ENCODE measurements at regions not wholly inside any gene's neighbourhood (a gene's known extent, or its start where the extent isn't known, plus 50 kb on each side); places are given as distances from the start of the nearest gene placed in this dataset.

DNA sequence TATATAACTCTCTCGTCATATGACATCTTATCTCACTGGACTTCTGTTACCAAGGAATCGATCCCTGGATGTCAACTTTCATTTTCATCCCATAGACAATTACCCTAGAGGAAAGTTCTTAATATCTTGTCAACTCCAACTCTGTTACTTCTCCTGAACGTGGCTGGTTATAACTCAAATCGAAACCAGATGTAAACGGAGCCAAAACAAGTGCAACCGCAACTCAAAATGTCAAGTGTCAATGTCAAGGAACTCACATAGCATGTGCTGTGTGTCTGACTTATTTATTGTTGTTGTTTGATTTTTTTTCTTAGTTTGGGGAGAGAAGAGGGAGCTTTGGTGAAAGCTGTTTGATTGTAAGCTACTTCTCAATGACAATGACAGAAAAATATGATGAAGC, 108.6 kb downstream of the VIP start:
- no TSS peak for BruUV-seq (replicated peaks)
- no peaks in the 10 kb centered on the region for H4K20me1 ChIP-seq (ENCODE audit: insufficient read depth)
- ChIA-PET POLR2A (ENCODE audit: unreplicated experiment) (no interaction called here), CTCF (no interaction called here)
- no peak for TF ChIP-seq EZH2 (IDR thresholded peaks at IDR 0.05; ENCODE audit: low read depth)
- TF ChIP-seq, protein P1, sequence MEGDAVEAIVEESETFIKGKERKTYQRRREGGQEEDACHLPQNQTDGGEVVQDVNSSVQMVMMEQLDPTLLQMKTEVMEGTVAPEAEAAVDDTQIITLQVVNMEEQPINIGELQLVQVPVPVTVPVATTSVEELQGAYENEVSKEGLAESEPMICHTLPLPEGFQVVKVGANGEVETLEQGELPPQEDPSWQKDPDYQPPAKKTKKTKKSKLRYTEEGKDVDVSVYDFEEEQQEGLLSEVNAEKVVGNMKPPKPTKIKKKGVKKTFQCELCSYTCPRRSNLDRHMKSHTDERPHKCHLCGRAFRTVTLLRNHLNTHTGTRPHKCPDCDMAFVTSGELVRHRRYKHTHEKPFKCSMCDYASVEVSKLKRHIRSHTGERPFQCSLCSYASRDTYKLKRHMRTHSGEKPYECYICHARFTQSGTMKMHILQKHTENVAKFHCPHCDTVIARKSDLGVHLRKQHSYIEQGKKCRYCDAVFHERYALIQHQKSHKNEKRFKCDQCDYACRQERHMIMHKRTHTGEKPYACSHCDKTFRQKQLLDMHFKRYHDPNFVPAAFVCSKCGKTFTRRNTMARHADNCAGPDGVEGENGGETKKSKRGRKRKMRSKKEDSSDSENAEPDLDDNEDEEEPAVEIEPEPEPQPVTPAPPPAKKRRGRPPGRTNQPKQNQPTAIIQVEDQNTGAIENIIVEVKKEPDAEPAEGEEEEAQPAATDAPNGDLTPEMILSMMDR (conservative IDR thresholded peaks at IDR 0.05), result no peak
- H3K79me2 ChIP-seq (ENCODE audit: low read depth), result no peaks in the 10 kb centered on the region
- H3K4me2 ChIP-seq, result peak overlapping the region; percentile 35
- intact Hi-C loops (cut with micrococcal nuclease; ENCODE audit: unreplicated experiment), result no loop called here
- no peaks in the 10 kb centered on the region for H3K4me1 ChIP-seq (replicated peaks; ENCODE audit: insufficient read depth)
- no peak overlapping the region for H3K27ac ChIP-seq
- 0 out of 2 replicates have a peak overlapping the region, but pooled peaks have one; percentile 18 for H2AFZ ChIP-seq
- DNase-seq, result no peak
- H3K9me3 ChIP-seq (ENCODE audit: insufficient read depth, low read depth), result no peaks in the 10 kb centered on the region
- H3K9me2 ChIP-seq (ENCODE audit: insufficient read depth), result no peaks in the 10 kb centered on the region
- no peaks in the 10 kb centered on the region for H3F3A ChIP-seq (ENCODE audit: insufficient read depth, low read depth)
- no peaks in the 10 kb centered on the region for H3K27me3 ChIP-seq (ENCODE audit: insufficient read depth, low read depth)
- H3K36me3 ChIP-seq (ENCODE audit: low read depth), result no peaks in the 10 kb centered on the region
- no peak overlapping the region for H3K4me3 ChIP-seq

DNA sequence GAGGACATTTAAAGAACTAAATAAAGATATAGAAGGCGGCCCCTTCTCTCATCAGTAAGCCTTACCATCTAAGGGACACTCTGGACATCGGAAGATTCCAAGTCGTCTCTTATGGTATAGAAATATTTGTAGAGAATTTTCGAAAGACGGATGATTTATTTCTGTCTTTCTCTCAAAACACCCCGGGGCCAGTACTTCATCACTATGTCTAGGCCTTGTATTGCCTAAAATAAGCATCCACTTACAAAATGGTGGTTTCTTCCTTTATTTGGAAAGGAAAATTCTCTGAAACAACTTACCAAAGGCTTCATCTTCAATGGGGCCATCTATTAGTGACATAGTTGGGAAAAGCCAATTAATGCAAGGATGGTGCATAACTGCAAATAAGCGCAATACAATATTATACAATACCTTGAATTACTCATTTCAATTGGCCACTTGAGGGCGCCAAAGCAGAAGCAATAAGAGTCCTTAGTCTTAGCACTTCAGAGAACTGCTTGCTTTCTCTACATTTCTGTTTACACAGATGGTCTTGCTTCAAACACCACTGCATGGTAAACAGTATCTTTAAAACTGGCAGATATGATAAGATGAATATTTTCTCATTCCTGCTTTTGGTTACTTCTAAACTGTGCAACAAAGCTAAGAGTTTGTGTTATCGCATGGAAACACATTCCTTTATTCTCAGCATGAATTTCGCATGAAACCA, 113.2 kb downstream of the VIP start:
- no peaks in the 10 kb centered on the region for H3K9me3 ChIP-seq (ENCODE audit: insufficient read depth, low read depth)
- no peak overlapping the region for H3K4me2 ChIP-seq
- no peaks in the 10 kb centered on the region for H3K4me1 ChIP-seq (replicated peaks; ENCODE audit: insufficient read depth)
- TF ChIP-seq EZH2 (IDR thresholded peaks at IDR 0.05; ENCODE audit: low read depth), result no peak
- TF ChIP-seq, protein P1 (conservative IDR thresholded peaks at IDR 0.05), result peak; percentile 84
- H3K9me2 ChIP-seq (ENCODE audit: insufficient read depth), result no peaks in the 10 kb centered on the region
- H2AFZ ChIP-seq, result no peak overlapping the region
- H3K4me3 ChIP-seq, result no peak overlapping the region
- ChIA-PET POLR2A (ENCODE audit: unreplicated experiment) (no interaction called here), CTCF (no interaction called here)
- H4K20me1 ChIP-seq (ENCODE audit: insufficient read depth), result no peaks in the 10 kb centered on the region
- intact Hi-C loops (cut with micrococcal nuclease; ENCODE audit: unreplicated experiment), result loop anchor here (1.0 to 5.0 kb wide), 3 partner anchors 85 to 449 kb away; no protein-coding TSS in a partner anchor
- H3K79me2 ChIP-seq (ENCODE audit: low read depth), result no peaks in the 10 kb centered on the region
- peak in 1 of 2 experiments; percentile 29 for DNase-seq
- BruUV-seq (replicated peaks), result no TSS peak
- no peaks in the 10 kb centered on the region for H3F3A ChIP-seq (ENCODE audit: insufficient read depth, low read depth)
- H3K27ac ChIP-seq, result no peak overlapping the region
- no peaks in the 10 kb centered on the region for H3K36me3 ChIP-seq (ENCODE audit: low read depth)
- H3K27me3 ChIP-seq (ENCODE audit: insufficient read depth, low read depth), result no peaks in the 10 kb centered on the region

DNA sequence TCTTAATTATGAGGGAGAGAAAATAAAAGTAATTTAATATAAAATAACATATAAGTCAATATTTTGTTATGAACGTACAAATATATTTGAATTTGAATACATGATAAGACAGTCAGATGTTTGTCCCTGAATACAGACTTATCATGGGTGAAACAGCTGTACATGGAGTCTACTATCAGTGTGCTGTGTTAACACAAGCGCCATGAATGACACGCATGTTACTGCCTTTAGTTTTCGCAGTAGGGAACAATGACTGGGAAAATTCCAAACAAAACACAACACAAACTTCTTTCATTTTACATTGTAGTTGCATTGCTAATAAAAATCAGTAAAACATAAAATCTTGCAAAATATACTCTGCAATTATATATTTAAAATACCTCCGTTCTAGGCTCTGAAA, 108.6 kb downstream of the FBXO5 start:
- Histone ChIP-seq H2AFZ (no peak overlapping the region), H4K20me1 (ENCODE audit: insufficient read depth) (no peaks in the 10 kb centered on the region), H3K9me3 (ENCODE audit: insufficient read depth, low read depth) (no peaks in the 10 kb centered on the region; the same call in 1 of the 2 replicates), H3K4me3 (no peak overlapping the region), H3K4me2 (no peak overlapping the region), H3F3A (ENCODE audit: insufficient read depth, low read depth) (no peaks in the 10 kb centered on the region), H3K36me3 (ENCODE audit: low read depth) (no peaks in the 10 kb centered on the region), H3K79me2 (ENCODE audit: low read depth) (no peaks in the 10 kb centered on the region), H3K4me1 (replicated peaks; ENCODE audit: insufficient read depth) (0 out of 2 replicates have a peak, but pooled peaks cover under 1% of the 10 kb centered on the region), H3K9me2 (ENCODE audit: insufficient read depth) (no peaks in the 10 kb centered on the region), H3K27me3 (ENCODE audit: insufficient read depth, low read depth) (no peaks in the 10 kb centered on the region), H3K27ac (no peak overlapping the region)
- no peak for DNase-seq
- no TSS peak for BruUV-seq (replicated peaks)
- intact Hi-C loops (cut with micrococcal nuclease; ENCODE audit: unreplicated experiment), result no loop called here
- POLR2A ChIA-PET (ENCODE audit: unreplicated experiment), result no interaction called here
- CTCF ChIA-PET, result no interaction called here
- no peak for TF ChIP-seq EZH2 (IDR thresholded peaks at IDR 0.05; ENCODE audit: low read depth)
- TF ChIP-seq, protein P1 (conservative IDR thresholded peaks at IDR 0.05), result no peak
